ENCODE measurements at regions not wholly inside any gene's neighbourhood (a gene's known extent, or its start where the extent isn't known, plus 50 kb on each side); places are given as distances from the start of the nearest gene placed in this dataset.

- H3K27me3 Mint-ChIP-seq (ENCODE audit: unreplicated experiment) = no peaks in the 10 kb centered on the region
- no peaks in the 10 kb centered on the region for H3K4me1 Mint-ChIP-seq (ENCODE audit: unreplicated experiment)
- H3K27ac Mint-ChIP-seq (ENCODE audit: unreplicated experiment) = no peak overlapping the region
- no peak for TF ChIP-seq CTCF (IDR thresholded peaks at IDR 0.05)
- H3K9me3 Mint-ChIP-seq (ENCODE audit: unreplicated experiment) = no peaks in the 10 kb centered on the region
- no peaks in the 10 kb centered on the region for H3K36me3 Mint-ChIP-seq (ENCODE audit: unreplicated experiment)
- H3K4me3 Mint-ChIP-seq (ENCODE audit: unreplicated experiment) = no peak overlapping the region
- DNase-seq (ENCODE audit: extremely low spot score, unreplicated experiment) = no peak
Observed at GRCh38 chr14:29242755-29243754, 476.5 kb downstream of the FOXG1 start.

- no peak for TF ChIP-seq CTCF (IDR thresholded peaks at IDR 0.05)
- H3K27ac Mint-ChIP-seq (ENCODE audit: unreplicated experiment) = no peak overlapping the region
Observed at GRCh38 chr14:29255692-29256091, 489.1 kb downstream of the FOXG1 start.

GRCh38 chr14:29262979-29263378 lies 496.4 kb downstream of the FOXG1 start:
- Mint-ChIP-seq H3K36me3 (ENCODE audit: unreplicated experiment) (no peaks in the 10 kb centered on the region), H3K9me3 (ENCODE audit: unreplicated experiment) (peaks cover 3% of the 10 kb centered on the region), H3K27ac (ENCODE audit: unreplicated experiment) (no peak overlapping the region), H3K27me3 (ENCODE audit: unreplicated experiment) (no peaks in the 10 kb centered on the region), H3K4me3 (ENCODE audit: unreplicated experiment) (no peak overlapping the region), H3K4me1 (ENCODE audit: unreplicated experiment) (no peaks in the 10 kb centered on the region)
- no peak for TF ChIP-seq CTCF (IDR thresholded peaks at IDR 0.05)
- DNase-seq (ENCODE audit: extremely low spot score, unreplicated experiment) = no peak

More at GRCh38 chr14:29255692-29256091, 489.1 kb downstream of the FOXG1 start:
- no peaks in the 10 kb centered on the region for H3K27me3 Mint-ChIP-seq (ENCODE audit: unreplicated experiment)
- no peaks in the 10 kb centered on the region for H3K36me3 Mint-ChIP-seq (ENCODE audit: unreplicated experiment)
- no peak overlapping the region for H3K4me3 Mint-ChIP-seq (ENCODE audit: unreplicated experiment)
- H3K9me3 Mint-ChIP-seq (ENCODE audit: unreplicated experiment) = peaks cover 11% of the 10 kb centered on the region
- DNase-seq (ENCODE audit: extremely low spot score, unreplicated experiment) = no peak
- no peaks in the 10 kb centered on the region for H3K4me1 Mint-ChIP-seq (ENCODE audit: unreplicated experiment)

GRCh38 chr14:29264865-29265264 lies 498.3 kb downstream of the FOXG1 start:
- DNase-seq (ENCODE audit: extremely low spot score, unreplicated experiment) = no peak

More at GRCh38 chr14:29264865-29265264, 498.3 kb downstream of the FOXG1 start:
- Mint-ChIP-seq H3K4me3 (ENCODE audit: unreplicated experiment) (no peak overlapping the region), H3K27ac (ENCODE audit: unreplicated experiment) (no peak overlapping the region), H3K9me3 (ENCODE audit: unreplicated experiment) (peaks cover 3% of the 10 kb centered on the region), H3K27me3 (ENCODE audit: unreplicated experiment) (no peaks in the 10 kb centered on the region), H3K4me1 (ENCODE audit: unreplicated experiment) (no peaks in the 10 kb centered on the region), H3K36me3 (ENCODE audit: unreplicated experiment) (no peaks in the 10 kb centered on the region)
- TF ChIP-seq CTCF (IDR thresholded peaks at IDR 0.05) = no peak
